Muscle of leg (tissue), 3 donors: ENCODE measurements at regions not wholly inside any gene's neighbourhood (a gene's known extent, or its start where the extent isn't known, plus 50 kb on each side); places are given as distances from the start of the nearest gene placed in this dataset.

Experiments
- DNase-seq: peaks from one replicate; pipeline ENCODE4 v3.0.0; 2013
- H3K27ac ChIP-seq: one replicate; pipeline ENCODE4 v1.5.1; 2013; ENCODE audit warnings: mild to moderate bottlenecking, low read length, control low read depth
- H3K27me3 ChIP-seq: one replicate; pipeline ENCODE4 v1.6.1; 2013; ENCODE audit warnings: low read length; ENCODE audit not compliant: control insufficient read depth, insufficient read depth
- H3K36me3 ChIP-seq: one replicate; pipeline ENCODE4 v1.6.1; 2013; ENCODE audit warnings: low read length; ENCODE audit not compliant: control insufficient read depth, insufficient read depth
- H3K4me1 ChIP-seq: one replicate; pipeline ENCODE4 v1.6.1; 2013; ENCODE audit warnings: low read length; ENCODE audit not compliant: control insufficient read depth, insufficient read depth
- H3K4me3 ChIP-seq: one replicate; pipeline ENCODE4 v1.5.1; 2013; ENCODE audit warnings: low read length, control low read depth
- H3K9me3 ChIP-seq: replicated peaks from 2 replicates; pipeline ENCODE4 v1.6.1; 2013; ENCODE audit warnings: low read depth, low read length; ENCODE audit not compliant: control insufficient read depth
- WGBS: methylation state at CpG from one replicate; pipeline ENCODE4 v1.1.5; 2013; ENCODE audit warnings: missing lambda C conversion rate; ENCODE audit not compliant: insufficient coverage; 5-methylcytosine and 5-hydroxymethylcytosine counted together

DNA sequence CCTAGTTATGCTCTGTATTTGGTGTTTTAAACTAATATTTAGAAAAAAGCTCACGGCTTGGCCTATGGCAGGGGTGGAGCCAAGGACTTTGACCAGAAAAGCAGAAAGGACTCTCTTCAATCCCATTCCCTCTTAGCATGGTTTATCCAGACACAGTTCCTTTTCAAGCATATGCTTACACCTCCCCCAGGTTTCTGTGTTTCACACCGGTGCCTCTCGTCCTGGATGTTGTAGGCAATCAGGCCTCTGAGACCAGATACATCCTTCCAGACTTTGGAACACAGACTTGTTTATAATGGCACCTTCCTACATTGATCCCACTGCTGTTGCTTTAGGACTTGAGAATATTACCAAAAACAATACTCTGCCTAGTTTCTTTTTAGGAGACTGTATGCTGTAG lies 440.5 kb upstream of the ARPP21 start:
- no peak for DNase-seq
- Histone ChIP-seq H3K27ac (no peak overlapping the region), H3K36me3 (no peaks in the 10 kb centered on the region), H3K4me1 (no peaks in the 10 kb centered on the region), H3K9me3 (no peaks in the 10 kb centered on the region), H3K4me3 (no peak overlapping the region), H3K27me3 (no peaks in the 10 kb centered on the region)
- 71% methylated on average over 2 of the region's 3 CpGs for WGBS

DNA sequence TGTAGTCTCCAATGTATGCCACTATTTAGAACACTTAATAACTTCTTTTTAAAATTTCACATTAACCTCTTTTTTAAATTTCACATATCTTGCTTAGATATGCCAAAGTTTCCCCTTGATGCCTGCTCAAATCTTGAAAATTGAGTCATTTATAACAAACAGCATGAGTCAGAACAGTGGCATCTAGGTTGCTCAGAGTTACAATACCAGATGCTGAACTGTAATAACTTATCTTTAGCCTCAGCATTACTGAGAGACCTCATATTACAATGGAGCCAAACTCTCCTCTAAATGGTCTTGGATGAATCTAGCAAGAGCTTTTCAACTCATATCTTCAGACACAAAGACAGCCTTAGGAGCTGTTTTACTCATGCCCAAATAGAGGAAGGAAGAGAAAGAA lies 439.3 kb upstream of the ARPP21 start:
- no peaks in the 10 kb centered on the region for H3K27me3 ChIP-seq
- H3K4me3 ChIP-seq = no peak overlapping the region
- H3K36me3 ChIP-seq = no peaks in the 10 kb centered on the region
- H3K9me3 ChIP-seq = no peaks in the 10 kb centered on the region
- DNase-seq = peak; percentile 17
- H3K4me1 ChIP-seq = no peaks in the 10 kb centered on the region
- no peak overlapping the region for H3K27ac ChIP-seq

DNA sequence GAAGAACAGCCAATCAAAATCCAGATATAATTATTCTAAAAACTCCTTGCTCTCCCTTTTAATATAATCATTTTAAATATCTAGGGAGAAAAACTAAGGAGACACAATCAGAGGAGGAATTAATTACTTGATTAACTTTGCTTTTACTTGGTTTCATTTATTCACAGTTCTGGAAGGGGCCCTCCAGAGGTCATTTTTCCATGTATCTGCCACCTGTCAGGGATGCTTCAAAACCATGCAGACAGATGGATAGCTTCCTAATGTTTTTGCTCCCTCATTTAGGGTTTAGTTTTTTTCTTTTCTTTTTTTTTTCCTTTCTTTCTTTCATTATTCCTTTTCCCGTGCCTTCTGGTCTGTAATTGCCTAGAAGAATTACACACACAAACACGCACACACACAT lies 438.1 kb upstream of the ARPP21 start:
- no peak overlapping the region for H3K4me3 ChIP-seq
- no peaks in the 10 kb centered on the region for H3K4me1 ChIP-seq
- H3K36me3 ChIP-seq = no peaks in the 10 kb centered on the region
- H3K27ac ChIP-seq = no peak overlapping the region
- H3K27me3 ChIP-seq = no peaks in the 10 kb centered on the region
- DNase-seq = no peak
- no CpG with 5 or more reads among the region's 2 CpGs for WGBS
- no peaks in the 10 kb centered on the region for H3K9me3 ChIP-seq

DNA sequence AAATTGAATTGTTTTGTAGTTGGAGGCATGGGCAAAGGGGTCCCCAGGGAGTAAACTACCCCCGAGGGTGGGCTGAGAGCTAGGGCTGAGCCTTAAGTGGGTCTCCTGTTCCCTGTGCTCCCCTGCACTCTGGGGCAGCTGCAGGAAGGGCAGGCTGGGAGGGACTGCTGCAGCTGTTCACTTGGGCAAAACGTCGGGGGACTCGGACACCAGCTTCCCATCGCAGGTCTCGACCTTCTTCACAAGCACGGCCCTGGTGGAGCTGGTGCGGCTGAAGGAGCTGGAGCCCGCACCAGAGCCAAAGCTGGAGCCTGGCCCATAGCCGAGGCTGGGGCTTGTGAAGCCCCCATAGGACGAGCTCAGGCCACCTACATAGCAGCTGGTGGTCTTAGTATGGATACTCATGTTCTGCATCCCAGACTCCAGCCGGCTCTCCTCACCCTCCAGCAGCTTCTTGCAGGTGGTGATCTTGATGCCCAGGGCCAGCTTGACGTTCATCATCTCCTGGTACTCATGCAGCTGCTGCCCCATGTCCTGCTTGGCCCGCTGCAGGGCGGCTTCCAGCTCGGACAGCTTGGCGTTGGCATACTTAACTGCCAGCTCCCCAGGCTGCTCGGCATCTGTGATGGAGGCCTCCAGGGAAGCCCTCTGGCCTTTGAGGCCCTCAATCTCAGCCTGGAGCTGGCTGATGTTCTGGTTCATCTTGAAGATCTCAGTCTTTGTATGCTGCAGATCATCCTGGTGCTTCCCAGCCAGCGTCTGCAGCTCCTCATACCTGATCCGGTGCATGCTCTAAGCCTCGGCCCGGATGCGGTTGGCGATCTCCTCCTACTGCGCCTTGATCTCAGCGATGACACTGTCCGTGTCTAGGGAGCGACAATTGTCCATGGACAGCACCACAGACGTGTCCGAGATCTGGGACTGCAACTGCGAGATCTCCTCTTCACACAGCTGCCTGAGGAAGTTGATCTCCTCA lies 423.5 kb upstream of the ARPP21 start:
- WGBS = 91% methylated on average over 28 of the region's 31 CpGs
- DNase-seq = no peak
- no peaks in the 10 kb centered on the region for H3K27me3 ChIP-seq
- H3K9me3 ChIP-seq = peaks cover 3% of the 10 kb centered on the region
- H3K4me3 ChIP-seq = no peak overlapping the region
- H3K4me1 ChIP-seq = no peaks in the 10 kb centered on the region
- H3K36me3 ChIP-seq = no peaks in the 10 kb centered on the region
- no peak overlapping the region for H3K27ac ChIP-seq

DNA sequence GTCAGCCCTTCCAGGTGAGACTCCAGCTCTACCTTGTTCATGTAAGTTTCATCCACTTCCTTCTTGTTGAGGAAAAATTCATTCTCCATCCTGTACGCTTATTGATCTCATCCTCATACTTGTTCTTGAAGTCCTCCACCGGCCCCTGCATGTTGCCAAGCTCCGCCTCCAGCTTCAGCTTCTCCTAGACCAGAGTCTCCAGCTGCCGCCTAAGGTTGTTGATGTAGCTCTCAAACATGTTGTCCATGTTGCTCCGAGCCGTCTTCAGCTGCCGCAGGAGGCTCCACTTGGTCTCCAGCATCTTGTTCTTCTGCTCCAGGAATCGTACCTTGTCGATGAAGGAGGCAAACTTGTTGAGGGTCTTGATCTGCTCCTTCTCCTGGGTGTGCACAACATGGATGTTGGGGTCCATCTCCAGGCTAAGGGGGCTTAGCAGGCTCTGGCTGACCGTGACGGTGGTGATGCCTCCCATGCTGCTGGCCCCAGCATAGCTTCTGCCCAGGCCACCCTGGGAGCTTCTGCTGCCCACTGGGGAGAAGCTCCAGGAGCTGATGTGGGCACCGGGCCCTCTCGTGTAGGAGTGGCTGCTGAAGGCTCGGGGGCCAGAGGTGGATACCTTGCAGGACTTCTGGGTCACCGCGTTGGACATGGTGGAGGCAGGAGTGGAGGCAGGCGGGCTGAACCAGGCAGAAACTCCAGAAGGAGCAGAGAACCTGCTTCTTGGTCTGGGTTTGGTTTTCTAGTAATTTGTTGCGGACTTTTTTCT lies 422.6 kb upstream of the ARPP21 start:
- 89% methylated on average over 16 of the region's 18 CpGs for WGBS
- H3K4me1 ChIP-seq = no peaks in the 10 kb centered on the region
- H3K27ac ChIP-seq = no peak overlapping the region
- DNase-seq = no peak
- no peak overlapping the region for H3K4me3 ChIP-seq
- peaks cover 3% of the 10 kb centered on the region for H3K9me3 ChIP-seq
- H3K27me3 ChIP-seq = no peaks in the 10 kb centered on the region
- no peaks in the 10 kb centered on the region for H3K36me3 ChIP-seq

DNA sequence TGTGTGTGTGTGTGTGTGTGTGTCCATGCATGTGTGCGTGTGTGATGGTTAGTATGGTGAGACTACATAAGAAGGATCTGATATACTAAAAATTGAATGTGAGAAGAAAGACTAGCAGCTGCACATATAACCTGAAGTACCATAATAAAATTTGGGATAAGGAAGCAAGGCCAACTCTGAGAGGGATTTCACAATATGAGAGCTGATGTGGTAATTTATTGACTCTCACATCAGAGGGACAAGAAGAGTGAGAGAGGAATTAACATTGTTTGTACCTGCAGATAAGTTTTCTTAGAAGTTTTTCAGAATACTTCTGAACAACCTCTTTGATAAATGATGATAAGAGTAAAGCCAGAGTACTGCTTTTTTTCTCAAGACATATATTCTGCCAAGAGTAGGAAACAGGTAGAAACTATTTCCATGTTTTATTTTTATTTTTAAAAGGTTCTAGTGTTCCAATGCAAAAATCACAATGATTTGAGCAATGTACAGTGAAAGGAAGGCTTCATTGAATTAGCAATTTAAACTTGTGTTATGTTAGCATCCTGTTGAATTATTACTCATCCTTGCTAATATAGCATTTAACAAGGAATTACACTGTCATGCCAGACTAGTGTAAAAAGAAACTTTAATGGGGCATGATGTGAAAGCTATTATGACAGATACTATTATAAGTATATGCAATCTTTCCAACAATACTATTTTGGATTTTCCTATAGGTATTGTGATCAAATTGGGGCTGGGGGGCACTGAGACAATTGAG lies 415.5 kb upstream of the ARPP21 start:
- no peaks in the 10 kb centered on the region for H3K27me3 ChIP-seq
- no peak for DNase-seq
- H3K9me3 ChIP-seq = no peaks in the 10 kb centered on the region
- no CpG with 5 or more reads among the region's 1 CpG for WGBS
- H3K36me3 ChIP-seq = no peaks in the 10 kb centered on the region
- H3K4me3 ChIP-seq = no peak overlapping the region
- no peaks in the 10 kb centered on the region for H3K4me1 ChIP-seq
- no peak overlapping the region for H3K27ac ChIP-seq

DNA sequence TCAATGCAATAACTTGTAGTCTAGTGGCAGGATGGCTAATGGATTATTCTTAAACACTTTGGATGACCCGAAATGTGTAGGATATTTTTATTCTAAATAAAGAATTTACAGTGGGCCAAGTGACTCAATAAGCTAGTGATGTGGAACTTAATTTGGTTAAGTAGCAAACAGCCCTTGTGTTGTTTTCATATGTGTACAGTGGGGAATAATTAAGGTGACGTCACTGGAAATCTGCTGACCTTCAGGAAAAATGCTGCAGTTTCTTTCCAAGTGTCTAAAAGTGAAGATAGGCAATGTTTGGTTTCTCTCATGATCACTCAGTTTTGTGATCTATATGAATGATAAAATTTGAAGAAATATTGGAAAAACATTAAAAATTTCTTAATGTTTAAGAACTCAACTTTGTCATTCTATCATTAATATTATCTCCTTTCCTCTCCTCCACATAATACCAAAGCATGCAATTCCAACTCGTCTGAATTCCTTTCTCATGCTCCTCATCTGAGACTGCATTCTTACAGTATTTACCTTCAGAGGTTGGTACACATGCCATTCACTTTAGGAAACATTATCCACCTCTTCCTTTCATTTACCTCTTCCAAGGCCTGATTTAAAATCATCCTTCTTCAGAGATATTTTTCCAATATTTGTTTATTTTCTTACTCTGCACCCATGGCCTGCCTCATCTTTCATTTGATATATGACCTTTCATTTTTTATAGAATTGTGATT lies 414.6 kb upstream of the ARPP21 start:
- Histone ChIP-seq H3K27ac (no peak overlapping the region), H3K27me3 (no peaks in the 10 kb centered on the region), H3K4me3 (no peak overlapping the region), H3K9me3 (no peaks in the 10 kb centered on the region), H3K36me3 (no peaks in the 10 kb centered on the region), H3K4me1 (no peaks in the 10 kb centered on the region)
- peak; percentile 63 for DNase-seq
- 41% methylated on average over 2 of the region's 3 CpGs for WGBS

DNA sequence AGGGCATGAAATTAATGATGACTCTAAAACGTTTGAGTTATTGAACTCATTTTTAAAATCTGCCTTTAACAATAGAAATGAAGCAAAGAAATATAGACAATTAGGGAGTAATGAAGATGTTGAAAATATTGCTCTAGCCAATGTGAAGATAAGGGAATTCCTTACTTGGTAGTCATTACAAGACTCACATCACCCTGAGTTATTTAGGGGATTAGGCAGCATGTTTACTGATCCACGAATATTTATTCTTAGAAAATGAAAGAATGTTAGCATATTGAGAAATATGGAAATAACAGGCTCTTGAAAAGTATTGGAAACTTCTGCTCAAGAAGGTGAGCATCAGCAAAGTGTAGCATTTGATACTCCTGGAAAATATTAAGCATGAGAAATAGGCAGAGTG lies 398.1 kb upstream of the ARPP21 start:
- Histone ChIP-seq H3K4me3 (no peak overlapping the region), H3K27me3 (no peaks in the 10 kb centered on the region), H3K9me3 (no peaks in the 10 kb centered on the region), H3K27ac (no peak overlapping the region), H3K4me1 (no peaks in the 10 kb centered on the region), H3K36me3 (no peaks in the 10 kb centered on the region)
- DNase-seq = no peak
- WGBS = no CpG with 5 or more reads among the region's 2 CpGs

DNA sequence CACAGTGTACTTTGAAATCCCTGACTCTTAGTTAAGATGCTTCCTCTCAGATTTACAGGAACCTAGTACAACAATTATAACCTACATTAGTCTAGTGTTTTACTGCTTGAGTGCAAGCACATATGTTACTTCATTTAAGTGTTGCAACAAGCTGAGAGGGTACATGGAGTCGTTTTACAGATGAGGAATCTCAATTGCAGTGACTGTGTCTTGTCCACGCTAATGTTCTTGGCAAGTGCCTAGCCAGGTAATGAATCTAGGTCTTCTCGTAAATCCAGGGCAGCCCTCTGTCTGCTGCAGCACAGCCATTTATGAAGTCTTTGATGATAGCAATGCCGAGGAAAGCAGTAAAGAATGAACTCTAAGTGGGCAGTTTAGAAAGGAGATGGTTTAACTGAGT lies 384.4 kb upstream of the ARPP21 start:
- H3K4me3 ChIP-seq = no peak overlapping the region
- no peaks in the 10 kb centered on the region for H3K9me3 ChIP-seq
- H3K4me1 ChIP-seq = no peaks in the 10 kb centered on the region
- no peak overlapping the region for H3K27ac ChIP-seq
- 20% methylated on average over 4 of the region's 4 CpGs for WGBS
- no peaks in the 10 kb centered on the region for H3K36me3 ChIP-seq
- DNase-seq = peak; percentile 39
- no peaks in the 10 kb centered on the region for H3K27me3 ChIP-seq
